Body of pancreas (tissue), 4 donors: ENCODE measurements at regions not wholly inside any gene's neighbourhood (a gene's known extent, or its start where the extent isn't known, plus 50 kb on each side); places are given as distances from the start of the nearest gene placed in this dataset.

ENCODE experiments used
- POLR2A ChIP-seq, 3 donors: fragments of 450-650 bp; IDR thresholded peaks; one replicate each; pipeline ENCODE4 v1.6.1; 2016; ENCODE audit warnings: antibody characterized with exemption in 3 of 3, mild to moderate bottlenecking in 2 of 3
- TF ChIP-seq, protein P1 (sequence below), 7 experiments: fragments of 450-650 bp in 4 of 7; fragments of 200-600 bp in 3 of 7; sonication (generic) in 3 of 7; IDR thresholded peaks; one replicate each; pipeline ENCODE4 v1.5.1; 2016 to 2019; ENCODE audit warnings: antibody characterized with exemption in 7 of 7

DNA sequence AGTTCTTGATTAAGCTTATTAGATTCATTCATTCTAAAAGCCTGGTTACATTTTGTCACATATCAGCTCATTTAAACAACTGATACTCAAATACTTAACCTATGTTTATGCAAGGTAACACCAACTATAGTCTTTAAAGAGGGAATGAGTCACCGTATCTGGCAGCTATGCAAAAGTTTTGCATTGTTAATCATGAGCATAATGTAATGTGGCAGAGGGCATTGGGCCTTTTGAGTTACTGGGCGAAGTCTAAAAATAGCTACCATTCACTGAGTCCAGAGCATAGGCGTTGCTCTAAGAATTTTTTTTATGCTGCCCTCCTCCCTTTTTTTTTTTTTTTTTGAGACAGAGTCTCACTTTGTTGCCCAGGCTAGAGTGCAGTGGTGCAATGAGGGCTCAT is 277.7 kb upstream of the ZNF717 start:
- TF ChIP-seq, protein P1, sequence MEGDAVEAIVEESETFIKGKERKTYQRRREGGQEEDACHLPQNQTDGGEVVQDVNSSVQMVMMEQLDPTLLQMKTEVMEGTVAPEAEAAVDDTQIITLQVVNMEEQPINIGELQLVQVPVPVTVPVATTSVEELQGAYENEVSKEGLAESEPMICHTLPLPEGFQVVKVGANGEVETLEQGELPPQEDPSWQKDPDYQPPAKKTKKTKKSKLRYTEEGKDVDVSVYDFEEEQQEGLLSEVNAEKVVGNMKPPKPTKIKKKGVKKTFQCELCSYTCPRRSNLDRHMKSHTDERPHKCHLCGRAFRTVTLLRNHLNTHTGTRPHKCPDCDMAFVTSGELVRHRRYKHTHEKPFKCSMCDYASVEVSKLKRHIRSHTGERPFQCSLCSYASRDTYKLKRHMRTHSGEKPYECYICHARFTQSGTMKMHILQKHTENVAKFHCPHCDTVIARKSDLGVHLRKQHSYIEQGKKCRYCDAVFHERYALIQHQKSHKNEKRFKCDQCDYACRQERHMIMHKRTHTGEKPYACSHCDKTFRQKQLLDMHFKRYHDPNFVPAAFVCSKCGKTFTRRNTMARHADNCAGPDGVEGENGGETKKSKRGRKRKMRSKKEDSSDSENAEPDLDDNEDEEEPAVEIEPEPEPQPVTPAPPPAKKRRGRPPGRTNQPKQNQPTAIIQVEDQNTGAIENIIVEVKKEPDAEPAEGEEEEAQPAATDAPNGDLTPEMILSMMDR (IDR thresholded peaks at IDR 0.05), result no peak
- no peak for TF ChIP-seq POLR2A (IDR thresholded peaks at IDR 0.05)
